GM12891 (cell line): ENCODE measurements at regions not wholly inside any gene's neighbourhood (a gene's known extent, or its start where the extent isn't known, plus 50 kb on each side); places are given as distances from the start of the nearest gene placed in this dataset.

Source experiments
- PAX5 ChIP-seq: IDR thresholded peaks from 2 replicates; pipeline ENCODE4 v1.6.1; 2011; ENCODE audit warnings: low read length, moderate library complexity, mild to moderate bottlenecking; ENCODE audit not compliant: insufficient read depth, severe bottlenecking
- POLR2A ChIP-seq: IDR thresholded peaks from 2 replicates; pipeline ENCODE4 v1.6.1; 2011; ENCODE audit warnings: low read depth, low read length, control low read depth
- POLR2AphosphoS5 ChIP-seq: IDR thresholded peaks from 2 replicates; pipeline ENCODE4 v1.6.1; 2011; ENCODE audit warnings: low read depth, low read length, control low read depth
- POU2F2 ChIP-seq: IDR thresholded peaks from 2 replicates; pipeline ENCODE4 v1.6.1; 2011; ENCODE audit warnings: low read depth, mild to moderate bottlenecking, control low read depth, low read length, moderate library complexity
- SPI1 ChIP-seq: IDR thresholded peaks from 2 replicates; pipeline ENCODE4 v1.6.1; 2011; ENCODE audit warnings: low read depth, low read length, control low read depth
- TAF1 ChIP-seq: IDR thresholded peaks from 2 replicates; pipeline ENCODE4 v1.6.1; 2011; ENCODE audit warnings: low read depth, low read length, control low read depth

DNA sequence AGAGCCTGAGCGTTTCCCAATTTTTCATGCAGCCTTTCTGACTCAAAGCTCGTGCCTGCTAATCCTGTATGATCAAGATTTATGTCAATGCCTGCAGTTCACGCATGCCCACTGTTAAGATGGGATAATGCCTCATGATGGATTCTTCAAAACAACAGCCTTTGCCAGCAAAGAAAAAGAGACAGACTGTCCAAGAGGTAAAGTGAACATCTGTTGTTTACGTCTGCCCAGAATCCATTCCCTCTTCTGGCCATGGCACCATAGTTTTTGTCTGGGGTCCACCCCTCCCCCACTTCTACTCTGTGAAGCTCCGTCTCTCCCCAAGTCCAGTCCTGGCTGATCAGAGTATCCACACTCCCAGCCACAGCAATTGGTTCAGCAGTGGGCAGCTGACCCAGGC, 91.9 kb upstream of the EYA2 start:
- TF ChIP-seq POLR2A (no peak), POLR2AphosphoS5 (no peak), TAF1 (no peak), POU2F2 (no peak), SPI1 (no peak), PAX5 (no peak)
